Large intestine (tissue), 3 donors: ENCODE measurements at regions not wholly inside any gene's neighbourhood (a gene's known extent, or its start where the extent isn't known, plus 50 kb on each side); places are given as distances from the start of the nearest gene placed in this dataset.
A peak's percentile ranks its signal among the peaks of the same experiment; 100 is the strongest.

Source experiments
- DNase-seq, 2 donors: peaks; one replicate each; pipeline versions ENCODE4 v3.0.0 to v3.0.0-alpha.2; 2013
- H3K27ac ChIP-seq: one replicate; pipeline ENCODE4 v1.5.1; 2013; ENCODE audit warnings: low read length
- H3K27me3 ChIP-seq: 2 replicates; pipeline ENCODE4 v1.6.1; 2013; ENCODE audit warnings: low read length; ENCODE audit not compliant: control insufficient read depth, insufficient read depth
- H3K36me3 ChIP-seq: 2 replicates; pipeline ENCODE4 v1.6.1; 2013; ENCODE audit warnings: low read length; ENCODE audit not compliant: control insufficient read depth, insufficient read depth
- H3K4me1 ChIP-seq: one replicate; pipeline ENCODE4 v1.6.1; 2013; ENCODE audit warnings: low read length; ENCODE audit not compliant: control insufficient read depth, insufficient read depth
- H3K4me3 ChIP-seq: one replicate; pipeline ENCODE4 v1.5.1; 2013; ENCODE audit warnings: low read length
- H3K9me3 ChIP-seq: one replicate; pipeline ENCODE4 v1.6.1; 2013; ENCODE audit warnings: mild to moderate bottlenecking, low read depth, low read length, moderate library complexity; ENCODE audit not compliant: control insufficient read depth
- WGBS: methylation state at CpG from one replicate; pipeline ENCODE4 v1.1.5; 2013; ENCODE audit warnings: low lambda C conversion rate; ENCODE audit not compliant: insufficient coverage; 5-methylcytosine and 5-hydroxymethylcytosine counted together

GRCh38 chr5:98482321-98483300 lies 290.9 kb upstream of the RGMB start:
- no peaks in the 10 kb centered on the region for H3K9me3 ChIP-seq
- WGBS, result no CpG with 5 or more reads among the region's 3 CpGs
- no peaks in the 10 kb centered on the region for H3K36me3 ChIP-seq
- no peak for DNase-seq
- H3K4me3 ChIP-seq, result no peak overlapping the region
- no peaks in the 10 kb centered on the region for H3K27me3 ChIP-seq
- no peaks in the 10 kb centered on the region for H3K4me1 ChIP-seq
- no peak overlapping the region for H3K27ac ChIP-seq

- Histone ChIP-seq H3K27ac (no peak overlapping the region), H3K4me3 (no peak overlapping the region), H3K36me3 (no peaks in the 10 kb centered on the region), H3K9me3 (no peaks in the 10 kb centered on the region), H3K27me3 (no peaks in the 10 kb centered on the region), H3K4me1 (no peaks in the 10 kb centered on the region)
- DNase-seq, result no peak
- WGBS, result 100% methylated on average over 1 of the region's 1 CpG
Observed at GRCh38 chr5:98483301-98483685, 290.2 kb upstream of the RGMB start.

- no peaks in the 10 kb centered on the region for H3K27me3 ChIP-seq
- DNase-seq, result no peak
- no peak overlapping the region for H3K4me3 ChIP-seq
- no peaks in the 10 kb centered on the region for H3K36me3 ChIP-seq
- WGBS, result 60% methylated on average over 1 of the region's 3 CpGs
- no peak overlapping the region for H3K27ac ChIP-seq
- H3K4me1 ChIP-seq, result no peaks in the 10 kb centered on the region
- H3K9me3 ChIP-seq, result peaks cover 16% of the 10 kb centered on the region
Observed at GRCh38 chr5:98489021-98489420, 284.4 kb upstream of the RGMB start.

GRCh38 chr5:98490348-98490747 lies 283.1 kb upstream of the RGMB start:
- H3K27ac ChIP-seq, result no peak overlapping the region
- H3K9me3 ChIP-seq, result peaks cover 16% of the 10 kb centered on the region
- no peaks in the 10 kb centered on the region for H3K4me1 ChIP-seq
- no peak for DNase-seq
- no CpG with 5 or more reads among the region's 10 CpGs for WGBS
- H3K36me3 ChIP-seq, result no peaks in the 10 kb centered on the region
- no peak overlapping the region for H3K4me3 ChIP-seq
- H3K27me3 ChIP-seq, result no peaks in the 10 kb centered on the region

GRCh38 chr5:98492258-98492657 lies 281.2 kb upstream of the RGMB start:
- no peak for DNase-seq
- Histone ChIP-seq H3K9me3 (peaks cover 16% of the 10 kb centered on the region), H3K27me3 (no peaks in the 10 kb centered on the region), H3K4me1 (no peaks in the 10 kb centered on the region), H3K4me3 (no peak overlapping the region), H3K27ac (no peak overlapping the region), H3K36me3 (no peaks in the 10 kb centered on the region)
- WGBS, result no CpG with 5 or more reads among the region's 1 CpG

GRCh38 chr5:98497418-98497817 lies 276.0 kb upstream of the RGMB start:
- Histone ChIP-seq H3K36me3 (no peaks in the 10 kb centered on the region), H3K27me3 (no peaks in the 10 kb centered on the region)
- WGBS, result 83% methylated on average over 1 of the region's 1 CpG

GRCh38 chr5:98498028-98498427 lies 275.4 kb upstream of the RGMB start:
- H3K4me1 ChIP-seq, result peaks cover 6% of the 10 kb centered on the region
- no peak overlapping the region for H3K27ac ChIP-seq
- peaks cover 9% of the 10 kb centered on the region for H3K9me3 ChIP-seq
- H3K27me3 ChIP-seq, result no peaks in the 10 kb centered on the region
- no peaks in the 10 kb centered on the region for H3K36me3 ChIP-seq
- WGBS, result 25% methylated on average over 1 of the region's 2 CpGs
- peak in 1 of 2 donors; percentile 27 for DNase-seq
- no peak overlapping the region for H3K4me3 ChIP-seq

More at GRCh38 chr5:98497418-98497817, 276.0 kb upstream of the RGMB start:
- peaks cover 6% of the 10 kb centered on the region for H3K4me1 ChIP-seq
- no peak for DNase-seq
- H3K4me3 ChIP-seq, result no peak overlapping the region
- H3K9me3 ChIP-seq, result peaks cover 10% of the 10 kb centered on the region
- H3K27ac ChIP-seq, result no peak overlapping the region

- peaks cover 12% of the 10 kb centered on the region for H3K4me1 ChIP-seq
- no peaks in the 10 kb centered on the region for H3K9me3 ChIP-seq
- H3K27me3 ChIP-seq, result no peaks in the 10 kb centered on the region
- no peak for DNase-seq
- no CpG with 5 or more reads among the region's 1 CpG for WGBS
- no peak overlapping the region for H3K27ac ChIP-seq
- no peak overlapping the region for H3K4me3 ChIP-seq
- no peaks in the 10 kb centered on the region for H3K36me3 ChIP-seq
Observed at GRCh38 chr5:98499892-98500291, 273.6 kb upstream of the RGMB start.

GRCh38 chr5:98500811-98501210 lies 272.7 kb upstream of the RGMB start:
- Histone ChIP-seq H3K27ac (no peak overlapping the region), H3K4me3 (no peak overlapping the region), H3K9me3 (no peaks in the 10 kb centered on the region), H3K36me3 (no peaks in the 10 kb centered on the region), H3K4me1 (peaks cover 15% of the 10 kb centered on the region), H3K27me3 (no peaks in the 10 kb centered on the region)
- WGBS, result no CpG with 5 or more reads among the region's 3 CpGs
- peak; percentile 42 to 76 for DNase-seq

GRCh38 chr5:98503616-98504015 lies 269.8 kb upstream of the RGMB start:
- DNase-seq, result no peak
- H3K9me3 ChIP-seq, result no peaks in the 10 kb centered on the region
- no peaks in the 10 kb centered on the region for H3K27me3 ChIP-seq
- H3K27ac ChIP-seq, result peak overlapping the region; percentile 18
- H3K4me1 ChIP-seq, result peaks cover 16% of the 10 kb centered on the region
- no peaks in the 10 kb centered on the region for H3K36me3 ChIP-seq
- WGBS, result 50% methylated on average over 1 of the region's 2 CpGs
- H3K4me3 ChIP-seq, result no peak overlapping the region

- DNase-seq, result peak; percentile 57 to 86
- Histone ChIP-seq H3K27ac (no peak overlapping the region), H3K9me3 (no peaks in the 10 kb centered on the region), H3K4me3 (no peak overlapping the region), H3K4me1 (peaks cover 21% of the 10 kb centered on the region), H3K36me3 (no peaks in the 10 kb centered on the region), H3K27me3 (no peaks in the 10 kb centered on the region)
- 45% methylated on average over 2 of the region's 2 CpGs for WGBS
Observed at GRCh38 chr5:98504505-98504904, 269.0 kb upstream of the RGMB start.
